MM.1S (cell line): ENCODE measurements at regions not wholly inside any gene's neighbourhood (a gene's known extent, or its start where the extent isn't known, plus 50 kb on each side); places are given as distances from the start of the nearest gene placed in this dataset.

ENCODE experiments used
- DNase-seq: peaks from one replicate; pipeline ENCODE4 v3.0.0-alpha.2; 2015
- H2AFZ ChIP-seq: fragments of 300-600 bp; sonication (generic); 2 replicates; pipeline ENCODE4 v1.6.0; 2016; ENCODE audit warnings: antibody characterized with exemption, low read length
- H3F3A ChIP-seq: fragments of 300-600 bp; sonication (generic); 2 replicates; pipeline ENCODE4 v1.6.1; 2016; ENCODE audit warnings: mild to moderate bottlenecking, antibody characterized with exemption, low read length, moderate library complexity, mixed read lengths; ENCODE audit not compliant: insufficient read depth
- H3K27ac ChIP-seq: fragments of 300-600 bp; sonication (generic); 2 replicates; pipeline ENCODE4 v1.5.1; 2016; ENCODE audit warnings: mild to moderate bottlenecking, low read length
- H3K27me3 ChIP-seq: fragments of 300-600 bp; sonication (generic); replicated peaks from 2 replicates; pipeline ENCODE4 v1.6.0; 2016; ENCODE audit warnings: low read length; ENCODE audit not compliant: insufficient read depth
- H3K36me3 ChIP-seq: fragments of 300-600 bp; sonication (generic); replicated peaks from 2 replicates; pipeline ENCODE4 v1.6.1; 2016; ENCODE audit warnings: mild to moderate bottlenecking, low read length, mixed read lengths; ENCODE audit not compliant: insufficient read depth
- H3K4me1 ChIP-seq: fragments of 300-600 bp; sonication (generic); 2 replicates; pipeline ENCODE4 v1.6.1; 2016; ENCODE audit warnings: low read length, mixed read lengths
- H3K4me2 ChIP-seq: fragments of 300-600 bp; sonication (generic); 2 replicates; pipeline ENCODE4 v1.6.0; 2016; ENCODE audit warnings: low read depth, low read length
- H3K4me3 ChIP-seq: fragments of 300-600 bp; sonication (generic); 2 replicates; pipeline ENCODE4 v1.5.1; 2016; ENCODE audit warnings: low read length, mixed read lengths
- H3K79me2 ChIP-seq: fragments of 300-600 bp; sonication (generic); 2 replicates; pipeline ENCODE4 v1.6.1; 2016; ENCODE audit warnings: mixed run types, low read length, mixed read lengths
- H3K9ac ChIP-seq: fragments of 300-600 bp; sonication (generic); 2 replicates; pipeline ENCODE4 v1.6.1; 2016; ENCODE audit warnings: low read length, mixed read lengths
- H3K9me2 ChIP-seq: fragments of 300-600 bp; sonication (generic); replicated peaks from 2 replicates; pipeline ENCODE4 v1.6.1; 2016; ENCODE audit warnings: mild to moderate bottlenecking, low read length, mixed read lengths; ENCODE audit not compliant: insufficient read depth
- H3K9me3 ChIP-seq: fragments of 300-600 bp; sonication (generic); replicated peaks from 2 replicates; pipeline ENCODE4 v1.6.1; 2016; ENCODE audit warnings: mild to moderate bottlenecking, low read length, mixed read lengths; ENCODE audit not compliant: insufficient read depth
- H4K20me1 ChIP-seq: fragments of 300-600 bp; sonication (generic); 2 replicates; pipeline ENCODE4 v1.6.1; 2016; ENCODE audit warnings: mild to moderate bottlenecking, low read length, moderate library complexity, mixed read lengths; ENCODE audit not compliant: insufficient read depth
- EZH2 ChIP-seq: fragments of 300-600 bp; sonication (generic); optimal IDR thresholded peaks from 2 replicates; pipeline ENCODE3; 2017; ENCODE audit warnings: low read depth, mild to moderate bottlenecking, antibody characterized with exemption, low read length, mixed read lengths
- EZH2phosphoT487 ChIP-seq: fragments of 300-600 bp; sonication (generic); IDR thresholded peaks from 2 replicates; pipeline ENCODE4 v1.6.1; 2018; ENCODE audit warnings: antibody characterized with exemption, low read length
- TF ChIP-seq, protein P1 (sequence below): fragments of 300-600 bp; sonication (generic); IDR thresholded peaks from 2 replicates; pipeline ENCODE4 v1.5.1; 2016; ENCODE audit warnings: antibody characterized with exemption, low read length, mixed read lengths

DNA sequence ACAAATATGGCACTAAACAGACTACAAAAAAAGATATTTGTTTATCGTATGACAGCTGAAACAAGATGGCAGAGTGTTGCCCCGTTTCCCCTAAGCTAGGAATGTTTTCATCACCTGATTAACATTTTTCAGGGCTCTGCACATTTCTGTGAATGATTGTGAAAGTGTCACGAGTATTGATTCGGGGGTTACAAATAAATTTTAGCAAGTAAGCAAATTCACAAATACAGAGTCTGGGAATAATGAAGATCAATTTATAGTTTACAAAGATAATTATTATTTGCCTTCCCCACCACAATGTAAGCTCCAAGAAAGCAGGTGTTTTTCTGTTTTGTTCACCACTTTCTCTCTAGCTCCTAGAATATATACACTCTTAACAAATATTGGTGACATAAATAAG, 361.2 kb upstream of the ERCC4 start:
- H3K9me2 ChIP-seq = no peaks in the 10 kb centered on the region
- TF ChIP-seq EZH2 (no peak), EZH2phosphoT487 (no peak)
- TF ChIP-seq, protein P1, sequence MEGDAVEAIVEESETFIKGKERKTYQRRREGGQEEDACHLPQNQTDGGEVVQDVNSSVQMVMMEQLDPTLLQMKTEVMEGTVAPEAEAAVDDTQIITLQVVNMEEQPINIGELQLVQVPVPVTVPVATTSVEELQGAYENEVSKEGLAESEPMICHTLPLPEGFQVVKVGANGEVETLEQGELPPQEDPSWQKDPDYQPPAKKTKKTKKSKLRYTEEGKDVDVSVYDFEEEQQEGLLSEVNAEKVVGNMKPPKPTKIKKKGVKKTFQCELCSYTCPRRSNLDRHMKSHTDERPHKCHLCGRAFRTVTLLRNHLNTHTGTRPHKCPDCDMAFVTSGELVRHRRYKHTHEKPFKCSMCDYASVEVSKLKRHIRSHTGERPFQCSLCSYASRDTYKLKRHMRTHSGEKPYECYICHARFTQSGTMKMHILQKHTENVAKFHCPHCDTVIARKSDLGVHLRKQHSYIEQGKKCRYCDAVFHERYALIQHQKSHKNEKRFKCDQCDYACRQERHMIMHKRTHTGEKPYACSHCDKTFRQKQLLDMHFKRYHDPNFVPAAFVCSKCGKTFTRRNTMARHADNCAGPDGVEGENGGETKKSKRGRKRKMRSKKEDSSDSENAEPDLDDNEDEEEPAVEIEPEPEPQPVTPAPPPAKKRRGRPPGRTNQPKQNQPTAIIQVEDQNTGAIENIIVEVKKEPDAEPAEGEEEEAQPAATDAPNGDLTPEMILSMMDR = no peak
- no peaks in the 10 kb centered on the region for H3K36me3 ChIP-seq
- H2AFZ ChIP-seq = no peak overlapping the region
- no peak overlapping the region for H3K4me3 ChIP-seq
- no peaks in the 10 kb centered on the region for H3F3A ChIP-seq
- no peak overlapping the region for H3K27ac ChIP-seq
- no peak overlapping the region for H3K4me2 ChIP-seq
- no peaks in the 10 kb centered on the region for H4K20me1 ChIP-seq
- no peak overlapping the region for H3K9ac ChIP-seq
- no peaks in the 10 kb centered on the region for H3K79me2 ChIP-seq
- DNase-seq = no peak
- H3K9me3 ChIP-seq = no peaks in the 10 kb centered on the region
- H3K4me1 ChIP-seq = no peaks in the 10 kb centered on the region
- H3K27me3 ChIP-seq = no peaks in the 10 kb centered on the region

GRCh38 chr16:13559624-13560023, 360.3 kb upstream of the ERCC4 start:
- no peak for TF ChIP-seq EZH2
- TF ChIP-seq, protein P1 = no peak
- TF ChIP-seq EZH2phosphoT487 = no peak
- no peak for DNase-seq

GRCh38 chr16:13560151-13560550, 359.8 kb upstream of the ERCC4 start:
- no peak overlapping the region for H3K4me3 ChIP-seq
- no peaks in the 10 kb centered on the region for H3K9me3 ChIP-seq
- H3K36me3 ChIP-seq = no peaks in the 10 kb centered on the region
- H2AFZ ChIP-seq = no peak overlapping the region
- no peaks in the 10 kb centered on the region for H3K9me2 ChIP-seq
- H3K27me3 ChIP-seq = no peaks in the 10 kb centered on the region
- H3K27ac ChIP-seq = no peak overlapping the region
- H3K9ac ChIP-seq = no peak overlapping the region
- no peak for DNase-seq
- no peak overlapping the region for H3K4me2 ChIP-seq
- no peaks in the 10 kb centered on the region for H4K20me1 ChIP-seq
- no peaks in the 10 kb centered on the region for H3K4me1 ChIP-seq
- TF ChIP-seq, protein P1 = no peak
- TF ChIP-seq EZH2phosphoT487 = no peak
- no peak for TF ChIP-seq EZH2
- H3K79me2 ChIP-seq = no peaks in the 10 kb centered on the region
- no peaks in the 10 kb centered on the region for H3F3A ChIP-seq

More at GRCh38 chr16:13559624-13560023, 360.3 kb upstream of the ERCC4 start:
- H3K9me3 ChIP-seq = no peaks in the 10 kb centered on the region
- no peaks in the 10 kb centered on the region for H3K27me3 ChIP-seq
- no peaks in the 10 kb centered on the region for H4K20me1 ChIP-seq
- no peaks in the 10 kb centered on the region for H3K36me3 ChIP-seq
- H2AFZ ChIP-seq = no peak overlapping the region
- no peaks in the 10 kb centered on the region for H3K4me1 ChIP-seq
- H3F3A ChIP-seq = no peaks in the 10 kb centered on the region
- H3K9ac ChIP-seq = no peak overlapping the region
- H3K4me3 ChIP-seq = no peak overlapping the region
- H3K27ac ChIP-seq = no peak overlapping the region
- H3K4me2 ChIP-seq = no peak overlapping the region
- no peaks in the 10 kb centered on the region for H3K9me2 ChIP-seq
- no peaks in the 10 kb centered on the region for H3K79me2 ChIP-seq
